HT1080 (cell line): ENCODE measurements at regions not wholly inside any gene's neighbourhood (a gene's known extent, or its start where the extent isn't known, plus 50 kb on each side); places are given as distances from the start of the nearest gene placed in this dataset.

Source experiments
- DNase-seq: peaks from one replicate; pipeline ENCODE4 v3.0.0-alpha.2; 2015; ENCODE audit warnings: low read depth

DNA sequence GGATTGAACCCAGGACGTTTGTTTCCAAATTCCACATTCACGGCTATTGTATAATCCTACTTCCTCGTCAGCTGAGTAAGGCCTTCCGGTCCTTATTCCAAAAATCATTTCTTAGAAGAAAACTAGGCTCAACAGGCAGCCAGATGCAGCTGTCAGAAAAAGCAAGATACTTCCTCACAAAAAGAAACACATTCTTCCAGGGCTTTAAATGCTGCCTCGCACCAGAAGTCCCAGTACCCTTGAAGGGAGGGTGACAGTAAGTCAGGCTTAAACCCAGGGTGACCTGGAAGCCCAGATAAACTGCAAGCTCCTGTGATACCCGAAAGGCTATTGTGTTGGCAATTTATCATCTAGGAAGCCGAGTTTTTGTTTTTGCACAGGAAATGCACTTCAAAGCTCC lies 414.0 kb downstream of the NFIB start:
- no peak for DNase-seq

- DNase-seq: no peak
Observed at GRCh38 chr9:13898957-13899356, 415.0 kb downstream of the NFIB start.

DNA sequence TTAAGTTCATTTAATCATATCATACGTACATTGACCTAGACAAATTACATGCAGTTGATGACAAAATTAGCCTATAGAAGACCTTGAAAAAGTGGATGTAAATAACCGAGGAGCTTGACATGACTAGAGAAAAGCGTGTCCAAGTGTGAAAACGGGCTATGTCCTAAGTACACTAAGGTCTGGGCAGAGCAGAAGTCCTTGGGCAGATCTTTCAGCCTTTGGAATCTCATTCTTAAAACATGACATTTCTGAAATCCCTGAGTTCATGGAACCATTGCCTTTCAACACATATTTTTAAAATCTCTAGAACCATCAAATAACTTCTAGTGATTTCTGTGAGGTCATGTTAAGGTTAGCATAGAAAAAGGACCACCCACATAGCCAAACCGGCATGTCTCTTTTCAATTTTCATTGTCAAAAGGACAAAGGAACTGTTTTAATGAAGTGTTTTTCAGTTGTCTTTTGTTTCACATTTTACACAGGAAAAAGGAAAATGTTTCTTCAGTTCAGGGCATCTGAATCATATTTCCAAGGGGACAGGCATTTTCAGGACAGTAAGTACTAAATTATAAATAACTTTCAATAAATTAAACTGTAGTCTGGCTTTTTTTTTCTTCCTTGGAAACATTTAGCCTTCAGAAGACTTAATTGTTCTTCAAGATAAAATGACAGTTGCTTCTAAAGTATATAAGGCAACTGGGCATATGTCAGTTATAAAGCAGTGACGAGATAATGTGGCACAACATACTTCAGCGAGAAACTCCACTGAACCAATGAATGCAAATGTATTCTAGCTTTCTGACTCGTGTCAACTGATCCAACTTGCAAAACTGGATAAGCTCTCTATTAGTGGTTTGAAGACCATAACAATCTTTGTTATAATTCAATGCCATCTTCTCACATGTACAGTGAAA lies 416.8 kb downstream of the NFIB start:
- no peak for DNase-seq

DNA sequence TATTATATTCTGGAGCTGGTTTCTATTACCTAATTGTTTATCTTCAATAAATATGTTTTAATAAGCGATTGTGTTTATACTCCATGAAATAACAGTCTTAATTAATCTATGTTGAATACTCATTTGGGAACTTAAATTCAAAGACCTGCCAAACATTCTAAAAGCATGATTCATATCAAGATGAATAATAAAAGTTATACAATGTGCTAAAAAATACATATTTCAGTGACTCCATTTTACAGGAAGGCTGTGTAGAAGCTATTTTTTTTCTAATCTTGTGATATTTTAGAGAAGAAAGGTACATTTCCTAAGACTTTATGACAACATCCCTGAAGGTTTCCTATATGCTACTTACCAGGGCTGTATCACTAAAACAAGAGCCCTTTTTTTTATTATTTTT lies 417.9 kb downstream of the NFIB start:
- DNase-seq: no peak

DNA sequence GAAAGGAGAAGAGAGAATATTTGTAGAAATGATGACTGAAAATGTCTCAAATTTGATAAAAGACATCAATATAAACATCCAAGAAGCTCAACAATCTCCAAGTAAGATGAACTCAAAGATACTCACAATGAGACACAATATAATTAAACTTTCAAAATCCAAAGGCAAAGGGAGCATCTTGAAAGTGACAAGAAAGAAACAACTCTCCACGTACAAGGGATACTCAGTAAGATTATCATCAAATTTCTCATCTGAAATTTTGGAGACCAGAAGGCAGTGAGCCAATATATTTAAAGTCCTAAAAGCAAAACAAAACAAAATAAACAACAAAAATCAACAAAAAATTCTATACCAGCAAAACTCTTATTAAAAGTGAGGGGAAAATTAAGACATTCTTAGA lies 428.7 kb downstream of the NFIB start:
- no peak for DNase-seq

DNA sequence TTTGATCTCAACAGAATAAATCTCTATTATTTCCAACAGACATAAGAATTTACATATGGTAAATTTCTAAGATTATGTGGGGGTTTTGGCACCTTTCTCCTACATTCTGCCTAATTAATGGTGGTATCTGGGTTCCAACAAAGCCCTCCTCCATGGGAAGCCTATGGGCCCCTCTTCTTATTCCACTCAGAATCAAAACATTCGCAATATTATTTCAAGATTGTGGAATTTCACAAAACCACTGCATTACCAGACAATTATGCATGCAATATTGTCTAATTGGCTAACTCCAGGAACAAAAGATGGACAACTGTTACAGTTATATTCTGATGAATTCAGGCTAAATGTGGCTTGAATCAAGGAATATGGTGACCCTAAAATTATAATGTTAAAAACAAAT lies 434.0 kb downstream of the NFIB start:
- no peak for DNase-seq

DNA sequence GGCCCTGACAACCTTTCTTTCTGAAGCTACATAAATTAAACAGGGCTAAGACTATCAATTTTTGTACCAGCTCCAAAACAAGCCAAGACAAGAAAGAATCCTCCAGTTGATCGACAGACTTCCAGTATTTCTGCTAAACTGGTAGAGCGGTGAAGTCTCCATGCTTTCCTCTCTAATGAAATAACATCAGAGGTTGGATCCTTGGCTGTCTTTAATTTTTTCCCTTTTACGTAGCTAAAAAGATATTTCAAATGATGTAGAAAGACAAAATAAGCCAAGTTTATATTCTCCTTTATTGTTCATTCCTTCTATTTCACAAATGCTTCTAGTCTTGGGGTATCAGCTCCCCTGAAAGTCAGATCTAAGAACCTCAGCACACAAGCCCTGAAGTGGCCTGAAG lies 434.9 kb downstream of the NFIB start:
- no peak for DNase-seq

- no peak for DNase-seq
Observed at GRCh38 chr9:13878241-13878711, 435.7 kb downstream of the NFIB start.

DNA sequence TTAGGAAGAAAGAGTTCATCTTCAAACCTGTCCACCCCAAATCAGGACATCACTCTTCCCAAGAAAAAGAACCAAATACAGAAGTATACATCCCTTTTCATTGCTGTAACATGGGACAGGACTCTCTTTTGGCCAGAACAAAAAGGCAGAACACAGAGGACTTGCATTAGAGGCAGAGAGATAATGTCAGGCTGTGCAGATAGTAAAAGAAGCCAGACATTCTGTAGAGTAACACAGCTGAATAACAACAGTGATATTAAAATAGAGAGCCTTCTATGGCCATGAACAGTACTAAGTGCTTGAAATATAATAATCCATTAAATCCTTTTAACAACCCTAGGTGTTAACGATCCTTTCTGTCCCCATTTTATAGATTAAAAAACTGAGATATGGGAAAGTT lies 437.2 kb downstream of the NFIB start:
- DNase-seq: no peak

DNA sequence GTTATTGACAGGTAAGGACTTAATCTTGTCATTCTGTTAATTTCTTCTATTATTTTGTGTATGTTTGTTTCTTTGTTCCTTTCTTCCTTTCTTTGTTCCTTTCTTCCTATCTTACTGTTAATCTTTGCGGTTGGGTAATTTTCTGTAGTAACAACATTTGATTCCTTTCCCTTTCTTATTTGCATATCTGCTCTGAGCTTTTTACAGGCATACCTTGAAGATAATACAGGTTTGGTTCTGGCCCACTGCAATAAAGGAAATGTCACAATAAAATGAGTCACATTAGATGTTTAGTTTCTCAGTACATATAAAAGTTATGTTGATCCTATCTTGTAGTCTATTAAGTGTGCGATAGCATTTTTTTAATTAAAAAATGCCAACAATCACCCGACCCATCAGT lies 440.7 kb downstream of the NFIB start:
- DNase-seq: no peak

DNA sequence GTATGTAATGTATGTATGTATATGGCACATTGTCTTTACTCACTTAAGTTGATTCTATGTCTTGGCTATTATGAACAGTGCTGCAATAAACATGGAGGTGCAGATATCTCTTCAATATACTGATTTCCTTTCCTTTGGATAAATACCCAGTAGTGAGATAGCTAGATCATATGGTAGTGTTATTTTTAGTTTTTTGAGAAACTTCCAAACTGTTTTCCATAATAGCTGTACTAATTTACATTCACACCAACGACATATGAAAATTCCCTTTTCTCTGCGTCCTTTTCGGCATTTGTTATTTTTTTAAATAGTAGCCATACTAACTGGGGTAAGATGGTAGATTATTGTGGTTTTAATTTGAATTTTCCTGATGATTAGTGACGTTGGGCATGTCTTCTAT lies 445.6 kb downstream of the NFIB start:
- no peak for DNase-seq

GRCh38 chr9:13865869-13866268 lies 448.1 kb downstream of the NFIB start:
- no peak for DNase-seq

DNA sequence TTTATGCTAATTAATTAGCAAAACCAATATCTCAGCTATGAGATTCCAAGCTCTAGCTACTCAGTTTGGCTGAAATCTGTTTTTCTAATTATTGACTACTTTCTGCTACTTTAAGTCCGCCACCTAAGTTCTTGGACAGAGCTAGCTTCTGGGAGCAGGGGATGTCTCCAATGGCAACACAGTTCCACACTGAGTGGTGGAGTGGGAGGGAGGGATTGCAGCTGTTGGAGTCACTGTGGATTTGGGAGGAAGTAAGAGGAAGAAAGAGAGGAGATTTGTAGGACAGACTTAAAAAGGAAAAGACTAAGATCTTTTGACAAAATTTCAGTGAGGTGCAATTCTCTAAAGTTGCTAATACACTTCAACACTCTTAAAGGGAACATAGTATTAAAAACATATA lies 450.8 kb downstream of the NFIB start:
- no peak for DNase-seq

GRCh38 chr9:13862654-13863053 lies 451.3 kb downstream of the NFIB start:
- DNase-seq: no peak

DNA sequence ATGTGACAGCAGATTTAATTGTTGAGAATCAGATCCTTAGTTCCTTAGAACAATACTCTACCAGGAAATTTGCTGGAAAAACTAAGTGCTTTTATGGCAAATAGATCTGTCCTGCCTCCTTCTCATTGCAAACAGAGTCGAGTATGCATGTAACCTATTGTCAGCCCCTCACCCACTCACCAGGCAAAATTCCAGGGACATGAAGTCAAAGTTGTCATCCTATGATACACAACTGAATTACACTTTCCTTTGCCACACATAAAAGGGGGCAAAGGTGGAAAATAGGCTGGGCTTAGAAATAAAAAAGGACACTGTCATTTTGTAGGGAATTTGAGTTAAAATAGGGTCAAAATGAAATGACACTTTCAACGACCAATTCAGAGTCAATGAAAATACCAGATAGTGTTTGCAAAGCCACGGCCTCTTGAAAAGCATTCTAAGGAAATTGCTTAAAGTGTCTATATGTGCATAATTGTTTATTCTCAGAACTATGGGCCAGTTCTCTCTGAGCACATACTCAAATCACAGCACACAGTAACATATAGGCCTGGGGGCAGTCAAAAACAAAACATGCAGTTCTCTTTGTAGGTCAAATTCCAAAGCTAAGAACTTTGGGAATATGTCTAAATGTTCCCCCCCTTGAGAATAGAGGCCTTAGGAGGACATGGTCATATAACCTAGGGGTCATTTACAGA lies 452.8 kb downstream of the NFIB start:
- DNase-seq: no peak

DNA sequence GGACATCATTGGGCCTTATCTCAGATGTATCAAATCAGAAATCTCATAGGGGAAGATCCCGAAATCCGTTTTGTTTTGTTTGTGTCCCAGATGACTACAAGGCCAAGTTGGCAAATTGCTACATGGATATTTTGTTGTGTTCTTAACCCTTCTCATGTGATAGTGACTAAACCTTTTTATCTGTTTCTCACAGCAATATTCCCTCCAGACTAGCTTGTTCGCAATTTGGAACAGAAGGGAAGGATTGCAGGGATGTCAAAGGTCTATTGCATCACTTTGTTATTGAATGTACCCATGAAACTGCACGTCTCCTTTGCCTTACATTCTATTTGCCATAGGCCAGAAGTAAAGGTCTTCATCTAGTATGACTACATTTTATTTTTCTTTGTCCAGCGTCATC lies 453.9 kb downstream of the NFIB start:
- no peak for DNase-seq

- peak; percentile 18 for DNase-seq
Observed at GRCh38 chr9:13857521-13857920, 456.4 kb downstream of the NFIB start.

GRCh38 chr9:13847270-13847669 lies 466.7 kb downstream of the NFIB start:
- DNase-seq: no peak

DNA sequence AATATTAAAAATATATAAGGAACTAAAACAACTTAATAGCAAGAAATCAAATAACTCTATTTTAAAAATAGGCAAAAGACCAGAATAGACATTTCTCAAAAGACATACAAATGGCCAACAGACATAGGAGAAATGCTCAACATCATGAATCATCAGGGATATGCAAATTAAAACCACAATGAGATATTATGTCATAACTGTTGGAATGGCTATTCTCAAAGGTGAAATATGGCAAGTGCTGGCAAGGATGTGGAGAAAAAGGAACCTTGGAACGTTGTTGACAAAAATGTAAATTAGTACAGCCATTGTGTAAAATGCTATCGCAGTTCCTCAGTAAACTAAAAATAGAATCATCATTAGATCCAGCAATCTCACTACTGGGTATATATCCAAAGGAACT lies 468.5 kb downstream of the NFIB start:
- DNase-seq: peak; percentile 51

GRCh38 chr9:13841746-13842462 lies 472.0 kb downstream of the NFIB start:
- no peak for DNase-seq

GRCh38 chr9:13832446-13832845 lies 481.5 kb downstream of the NFIB start:
- peak; percentile 1 for DNase-seq

GRCh38 chr9:13823026-13823425 lies 490.9 kb downstream of the NFIB start:
- no peak for DNase-seq
